Natural killer cell (primary cell): ENCODE measurements at regions not wholly inside any gene's neighbourhood (a gene's known extent, or its start where the extent isn't known, plus 50 kb on each side); places are given as distances from the start of the nearest gene placed in this dataset.
"Not testable (repeated sequence)": the region's sequence is repeated elsewhere in the genome, so short reads cannot be mapped to it uniquely, and the experiment has no call there.

Source experiments
- ATAC-seq, 3 donors: fragments of 150-1000 bp in 2 of 3; fragments of 200-7000 bp in 1 of 3; cut with Tn5 transposase; 1 replicate in 1 of 3; 2 replicates in 2 of 3; pipeline ENCODE4 v1.10.0; 2021; ENCODE audit warnings: mild to moderate bottlenecking in 2 of 3, moderate library complexity in 2 of 3
- DNase-seq, 2 donors: peaks; one replicate each; pipeline versions ENCODE4 v3.0.0 to v3.0.0-alpha.2; 2013 to 2021; ENCODE audit warnings: mixed read lengths in 1 of 2
- H3K27ac ChIP-seq: one replicate; pipeline ENCODE4 v1.5.1; 2013; ENCODE audit warnings: mild to moderate bottlenecking, low read length
- H3K27me3 ChIP-seq: one replicate; pipeline ENCODE4 v1.6.1; 2013; ENCODE audit warnings: low read length; ENCODE audit not compliant: control insufficient read depth, insufficient read depth
- H3K36me3 ChIP-seq: one replicate; pipeline ENCODE4 v1.6.1; 2013; ENCODE audit warnings: low read length; ENCODE audit not compliant: control insufficient read depth, insufficient read depth
- H3K4me1 ChIP-seq: one replicate; pipeline ENCODE4 v1.6.1; 2013; ENCODE audit warnings: low read length; ENCODE audit not compliant: control insufficient read depth, insufficient read depth
- H3K4me3 ChIP-seq: one replicate; pipeline ENCODE4 v1.5.1; 2013; ENCODE audit warnings: low read length
- H3K9me3 ChIP-seq: one replicate; pipeline ENCODE4 v1.6.1; 2013; ENCODE audit warnings: low read length; ENCODE audit not compliant: control insufficient read depth, insufficient read depth
- H3K27ac Mint-ChIP-seq, 2 donors: one replicate each; pipeline ENCODE4 v1.8.0; 2022; ENCODE audit warnings: mild to moderate bottlenecking in 2 of 2, mixed read lengths in 2 of 2, moderate library complexity in 1 of 2
- H3K27me3 Mint-ChIP-seq, 2 donors: one replicate each; pipeline ENCODE4 v1.8.0; 2022; ENCODE audit warnings: low read depth in 2 of 2, mixed read lengths in 2 of 2
- H3K36me3 Mint-ChIP-seq: one replicate; pipeline ENCODE4 v1.8.0; 2022; ENCODE audit warnings: mixed read lengths
- H3K4me1 Mint-ChIP-seq, 2 donors: one replicate each; pipeline ENCODE4 v1.8.0; 2022; ENCODE audit warnings: mixed read lengths in 2 of 2
- H3K4me3 Mint-ChIP-seq: one replicate; pipeline ENCODE4 v1.8.0; 2022; ENCODE audit warnings: mild to moderate bottlenecking, moderate library complexity, mixed read lengths
- H3K9me3 Mint-ChIP-seq, 2 donors: one replicate each; pipeline ENCODE4 v1.8.0; 2022; ENCODE audit warnings: mixed read lengths in 2 of 2
- CTCF ChIP-seq: fragments of 200-600 bp; IDR thresholded peaks from one replicate; pipeline ENCODE4 v1.8.0; 2022; ENCODE audit warnings: antibody characterized with exemption
- WGBS: methylation state at CpG from one replicate; pipeline ENCODE4 v1.1.7; 2013; ENCODE audit warnings: missing lambda C conversion rate; ENCODE audit not compliant: insufficient coverage; 5-methylcytosine and 5-hydroxymethylcytosine counted together
- intact Hi-C: fragments of 100-400 bp; cut with micrococcal nuclease; formaldehyde crosslinking; loops from one replicate; pipeline ENCODE4 v1.14.2; 2022

- H3K27ac Mint-ChIP-seq, result no peak overlapping the region
- no peaks in the 10 kb centered on the region for H3K9me3 ChIP-seq
- H3K4me3 Mint-ChIP-seq, result no peak overlapping the region
- no peak overlapping the region for H3K27ac ChIP-seq
- ATAC-seq (no peak), DNase-seq (no peak)
- H3K4me1 Mint-ChIP-seq, result no peaks in the 10 kb centered on the region
- WGBS, result 65% methylated on average over 3 of the region's 3 CpGs
- H3K4me1 ChIP-seq, result no peaks in the 10 kb centered on the region
- no peaks in the 10 kb centered on the region for H3K27me3 ChIP-seq
- H3K4me3 ChIP-seq, result no peak overlapping the region
- peaks cover 0 to 2% of the 10 kb centered on the region in 2 donors for H3K9me3 Mint-ChIP-seq
- no peaks in the 10 kb centered on the region for H3K36me3 ChIP-seq
- no peak for TF ChIP-seq CTCF
- intact Hi-C loops, result no loop called here
- no peaks in the 10 kb centered on the region for H3K27me3 Mint-ChIP-seq
- H3K36me3 Mint-ChIP-seq, result no peaks in the 10 kb centered on the region
Measured at GRCh38 chr2:58699411-58699810, 458.3 kb upstream of the FANCL start.

- Histone ChIP-seq H3K9me3 (no peaks in the 10 kb centered on the region), H3K36me3 (no peaks in the 10 kb centered on the region), H3K27me3 (no peaks in the 10 kb centered on the region), H3K4me1 (no peaks in the 10 kb centered on the region), H3K27ac (no peak overlapping the region), H3K4me3 (no peak overlapping the region)
- Mint-ChIP-seq H3K4me1 (no peaks in the 10 kb centered on the region), H3K9me3 (peaks cover 0 to 2% of the 10 kb centered on the region in 2 donors), H3K4me3 (no peak overlapping the region), H3K27me3 (no peaks in the 10 kb centered on the region), H3K36me3 (no peaks in the 10 kb centered on the region), H3K27ac (no peak overlapping the region)
- no peak for ATAC-seq
- 36% methylated on average over 3 of the region's 4 CpGs for WGBS
- no peak for TF ChIP-seq CTCF
- intact Hi-C loops, result no loop called here
- DNase-seq, result no peak
Measured at GRCh38 chr2:58698620-58699019, 457.5 kb upstream of the FANCL start.

GRCh38 chr2:58694114-58694513 is 453.0 kb upstream of the FANCL start:
- intact Hi-C loops, H3K4me1 ChIP-seq, H3K27me3 ChIP-seq, H3K4me1 Mint-ChIP-seq, H3K27me3 Mint-ChIP-seq, H3K4me3 ChIP-seq, DNase-seq, H3K4me3 Mint-ChIP-seq, H3K9me3 ChIP-seq, H3K36me3 ChIP-seq, H3K27ac ChIP-seq, H3K27ac Mint-ChIP-seq, H3K9me3 Mint-ChIP-seq, ATAC-seq: not testable (repeated sequence)
- H3K36me3 Mint-ChIP-seq, result peaks cover 13% of the 10 kb centered on the region
- WGBS, result 100% methylated on average over 2 of the region's 2 CpGs

GRCh38 chr2:58691041-58691440 is 449.9 kb upstream of the FANCL start:
- H3K4me3 Mint-ChIP-seq, ATAC-seq, DNase-seq, H3K27ac ChIP-seq, H3K4me1 ChIP-seq, H3K27ac Mint-ChIP-seq, H3K27me3 ChIP-seq, H3K9me3 ChIP-seq, H3K4me3 ChIP-seq, H3K27me3 Mint-ChIP-seq, intact Hi-C loops, H3K4me1 Mint-ChIP-seq, H3K36me3 ChIP-seq: not testable (repeated sequence)
- H3K9me3 Mint-ChIP-seq, result peaks cover 4 to 12% of the 10 kb centered on the region in 2 donors
- 60% methylated on average over 2 of the region's 2 CpGs for WGBS
- H3K36me3 Mint-ChIP-seq, result peaks cover 13% of the 10 kb centered on the region

- peaks cover 13% of the 10 kb centered on the region for H3K36me3 Mint-ChIP-seq
- DNase-seq (no peak), ATAC-seq (no peak)
- Histone ChIP-seq H3K9me3 (no peaks in the 10 kb centered on the region), H3K27ac (no peak overlapping the region), H3K4me1 (no peaks in the 10 kb centered on the region), H3K27me3 (no peaks in the 10 kb centered on the region), H3K36me3 (no peaks in the 10 kb centered on the region), H3K4me3 (no peak overlapping the region)
- H3K27ac Mint-ChIP-seq, result no peak overlapping the region
- H3K9me3 Mint-ChIP-seq, result peaks cover 4 to 12% of the 10 kb centered on the region in 2 donors
- H3K27me3 Mint-ChIP-seq, result no peaks in the 10 kb centered on the region
- no peak overlapping the region for H3K4me3 Mint-ChIP-seq
- H3K4me1 Mint-ChIP-seq, result no peaks in the 10 kb centered on the region
- WGBS, result 89% methylated on average over 4 of the region's 4 CpGs
- intact Hi-C loops, result no loop called here
- TF ChIP-seq CTCF, result no peak
Measured at GRCh38 chr2:58688813-58689212, 447.7 kb upstream of the FANCL start.
